ENCODE measurements at regions not wholly inside any gene's neighbourhood (a gene's known extent, or its start where the extent isn't known, plus 50 kb on each side); places are given as distances from the start of the nearest gene placed in this dataset.

- DNase-seq (ENCODE audit: low spot score in 2 of 2), result no peak
Measured at GRCh38 chr6:111995404-111995803, 58.5 kb upstream of the CCN6 start.

GRCh38 chr6:111996144-111996865 is 57.6 kb upstream of the CCN6 start:
- no peak for ATAC-seq (replicated peaks; ENCODE audit: extremely low read depth, poor library complexity, severe bottlenecking)
- H3K4me3 Mint-ChIP-seq, result no peak overlapping the region
- H3K9me3 Mint-ChIP-seq, result no peaks in the 10 kb centered on the region
- DNase-seq (ENCODE audit: low spot score in 2 of 2), result no peak
- H3K4me1 Mint-ChIP-seq, result peaks cover 30% of the 10 kb centered on the region
- no peaks in the 10 kb centered on the region for H3K36me3 Mint-ChIP-seq (ENCODE audit: insufficient read depth)
- H3K27me3 Mint-ChIP-seq, result no peaks in the 10 kb centered on the region
- H3K27ac Mint-ChIP-seq (ENCODE audit: low read depth), result no peak overlapping the region

More at GRCh38 chr6:111995404-111995803, 58.5 kb upstream of the CCN6 start:
- Mint-ChIP-seq H3K36me3 (ENCODE audit: insufficient read depth) (no peaks in the 10 kb centered on the region), H3K4me3 (no peak overlapping the region), H3K4me1 (peaks cover 34% of the 10 kb centered on the region), H3K27ac (ENCODE audit: low read depth) (no peak overlapping the region), H3K27me3 (no peaks in the 10 kb centered on the region), H3K9me3 (no peaks in the 10 kb centered on the region)
- ATAC-seq (replicated peaks; ENCODE audit: extremely low read depth, poor library complexity, severe bottlenecking), result no peak

DNA sequence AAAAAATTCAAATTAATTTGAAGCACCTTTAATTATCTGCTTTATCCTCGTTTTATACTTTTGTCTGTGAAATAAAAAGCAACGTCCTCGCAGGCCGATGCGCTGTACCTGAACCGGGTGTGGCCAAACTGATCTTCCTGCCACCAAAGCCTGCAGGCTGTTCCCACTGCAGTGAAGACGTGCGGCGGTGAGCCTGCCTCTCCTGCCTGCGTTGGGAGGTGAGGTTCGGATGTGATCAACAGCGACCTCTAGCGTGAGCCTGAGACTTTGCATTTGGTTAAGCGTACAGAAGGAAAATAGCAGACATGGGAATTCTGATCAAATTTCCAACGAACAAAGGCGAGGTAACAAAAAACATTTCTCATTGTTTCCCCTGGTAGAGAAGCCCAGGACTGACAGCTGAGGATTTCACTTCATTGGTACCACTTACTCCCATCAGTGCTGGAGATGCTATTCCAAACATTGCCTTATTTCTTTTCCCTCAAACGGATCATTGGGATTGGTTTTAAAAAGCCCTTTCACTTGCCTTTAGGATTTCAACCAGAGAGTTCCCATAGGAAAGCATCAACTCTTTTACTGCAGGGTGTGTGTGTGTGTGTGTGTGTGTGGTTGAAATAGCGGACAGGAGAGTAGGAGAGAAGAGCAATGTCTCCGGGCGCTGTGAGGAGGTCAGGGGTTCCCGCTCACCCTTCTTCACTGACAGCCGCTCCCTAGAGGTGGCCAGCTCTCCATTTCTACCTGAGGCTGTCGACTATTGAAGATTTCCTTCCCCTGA is 56.6 kb upstream of the CCN6 start:
- H3K27me3 Mint-ChIP-seq, result no peaks in the 10 kb centered on the region
- ATAC-seq (replicated peaks; ENCODE audit: extremely low read depth, poor library complexity, severe bottlenecking), result peak; percentile 68
- H3K27ac Mint-ChIP-seq (ENCODE audit: low read depth), result no peak overlapping the region
- peaks cover 25% of the 10 kb centered on the region for H3K4me1 Mint-ChIP-seq
- no peak overlapping the region for H3K4me3 Mint-ChIP-seq
- DNase-seq (ENCODE audit: low spot score in 2 of 2), result peak; percentile 66
- no peaks in the 10 kb centered on the region for H3K36me3 Mint-ChIP-seq (ENCODE audit: insufficient read depth)
- H3K9me3 Mint-ChIP-seq, result no peaks in the 10 kb centered on the region

DNA sequence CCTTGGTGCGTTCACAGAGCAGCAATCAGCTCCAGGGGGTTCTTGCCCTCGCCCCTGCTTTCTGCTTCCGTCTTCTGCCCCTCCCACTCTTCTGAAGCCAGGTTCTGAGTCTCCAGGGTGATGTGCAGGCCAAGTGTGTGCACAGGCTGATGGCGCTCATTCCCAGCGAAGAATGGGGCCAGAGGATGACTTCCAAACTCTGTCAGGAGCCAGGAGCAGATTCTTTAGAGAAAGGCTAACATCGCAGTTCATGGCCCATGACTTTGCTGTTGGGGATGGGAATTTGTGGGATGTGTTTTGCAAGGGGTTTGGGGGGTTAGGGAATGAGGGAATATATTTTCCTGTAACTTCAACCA is 56.1 kb upstream of the CCN6 start:
- peaks cover 20% of the 10 kb centered on the region for H3K4me1 Mint-ChIP-seq
- H3K36me3 Mint-ChIP-seq (ENCODE audit: insufficient read depth), result no peaks in the 10 kb centered on the region
- H3K4me3 Mint-ChIP-seq, result no peak overlapping the region
- DNase-seq (ENCODE audit: low spot score in 2 of 2), result no peak
- no peaks in the 10 kb centered on the region for H3K9me3 Mint-ChIP-seq
- H3K27ac Mint-ChIP-seq (ENCODE audit: low read depth), result no peak overlapping the region
- ATAC-seq (replicated peaks; ENCODE audit: extremely low read depth, poor library complexity, severe bottlenecking), result no peak
- H3K27me3 Mint-ChIP-seq, result no peaks in the 10 kb centered on the region

DNA sequence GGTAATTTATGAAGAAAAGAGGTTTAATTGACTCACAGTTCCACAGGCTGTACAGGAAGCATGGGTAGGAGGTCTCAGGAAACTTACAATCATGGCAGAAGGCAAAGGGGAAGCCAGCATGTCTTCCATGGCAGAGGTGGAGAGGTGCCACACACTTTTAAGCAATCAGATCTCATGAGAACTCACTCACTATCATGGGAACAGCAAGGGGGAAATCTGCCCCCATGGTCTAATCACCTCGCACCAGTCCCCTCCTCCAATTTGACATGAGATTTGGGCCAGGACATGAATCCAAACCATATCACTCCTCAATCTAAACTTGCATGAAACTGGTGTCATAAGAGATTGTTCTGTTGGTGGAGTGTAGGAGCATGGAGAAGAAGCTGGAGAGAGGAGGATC is 51.6 kb upstream of the CCN6 start:
- H3K4me1 Mint-ChIP-seq, result peaks cover 7% of the 10 kb centered on the region
- H3K4me3 Mint-ChIP-seq, result no peak overlapping the region
- H3K27ac Mint-ChIP-seq (ENCODE audit: low read depth), result no peak overlapping the region
- DNase-seq (ENCODE audit: low spot score in 2 of 2) (no peak), ATAC-seq (replicated peaks; ENCODE audit: extremely low read depth, poor library complexity, severe bottlenecking) (no peak)
- no peaks in the 10 kb centered on the region for H3K27me3 Mint-ChIP-seq
- H3K9me3 Mint-ChIP-seq, result no peaks in the 10 kb centered on the region
- no peaks in the 10 kb centered on the region for H3K36me3 Mint-ChIP-seq (ENCODE audit: insufficient read depth)
